Gastrocnemius medialis (tissue), 4 donors: ENCODE measurements at regions not wholly inside any gene's neighbourhood (a gene's known extent, or its start where the extent isn't known, plus 50 kb on each side); places are given as distances from the start of the nearest gene placed in this dataset.

ENCODE experiments used
- ATAC-seq, 2 donors: fragments of 150-250 bp; one replicate each; pipeline ENCODE4 v1.9.1; 2016
- DNase-seq, 2 donors: peaks; one replicate each; pipeline ENCODE4 v3.0.0-alpha.2; 2019
- H3K27ac ChIP-seq, 4 donors: fragments of 200-600 bp; sonication (generic); 1 replicate in 1 of 4; 2 replicates in 3 of 4; pipeline ENCODE4 v1.5.1; 2016 to 2018; ENCODE audit warnings: mild to moderate bottlenecking in 2 of 4, moderate library complexity in 1 of 4
- H3K27me3 ChIP-seq, 3 donors: fragments of 200-600 bp; sonication (generic) in 2 of 3; 1 replicate in 1 of 3; 2 replicates in 2 of 3; pipeline versions ENCODE4 v1.5.1 to v1.6.0; 2016 to 2019; ENCODE audit warnings: mild to moderate bottlenecking in 1 of 3, moderate library complexity in 1 of 3
- H3K36me3 ChIP-seq, 2 donors: fragments of 200-600 bp; sonication (generic) in 1 of 2; one replicate each; pipeline ENCODE4 v1.5.1; 2017 to 2018
- H3K4me1 ChIP-seq, 2 donors: fragments of 200-600 bp; sonication (generic) in 1 of 2; one replicate each; pipeline ENCODE4 v1.5.1; 2016 to 2017; ENCODE audit warnings: mild to moderate bottlenecking in 2 of 2
- H3K4me3 ChIP-seq, 4 donors: fragments of 200-600 bp; sonication (generic) in 3 of 4; 1 replicate in 1 of 4; 2 replicates in 3 of 4; pipeline ENCODE4 v1.5.1; 2016 to 2019; ENCODE audit warnings: mild to moderate bottlenecking in 2 of 4
- H3K9me3 ChIP-seq, 3 donors: fragments of 200-600 bp; sonication (generic) in 2 of 3; 1 replicate in 1 of 3; 2 replicates in 2 of 3; pipeline ENCODE4 v1.5.1; 2016 to 2019
- CTCF ChIP-seq, 5 experiments: fragments of 450-650 bp in 3 of 5; fragments of 200-600 bp in 2 of 5; sonication (generic) in 2 of 5; IDR thresholded peaks in 4 of 5; conservative IDR thresholded peaks in 1 of 5; 1 replicate in 4 of 5; 2 replicates in 1 of 5; pipeline ENCODE4 v1.5.1; 2016 to 2019; ENCODE audit warnings: antibody characterized with exemption in 5 of 5, mild to moderate bottlenecking in 3 of 5, moderate library complexity in 3 of 5
- POLR2A ChIP-seq, 2 donors: fragments of 450-650 bp; IDR thresholded peaks; one replicate each; pipeline ENCODE4 v1.6.1; 2017; ENCODE audit warnings: antibody characterized with exemption in 2 of 2, mild to moderate bottlenecking in 2 of 2, moderate library complexity in 2 of 2
- in situ Hi-C, 4 donors: fragments of 200-750 bp; cut with MboI; loops; one replicate each; pipeline versions ENCODE4 v1.15.0 to v1.8.0; 2017; ENCODE audit warnings: low sequenced_read_pairs in 4 of 4
- intact Hi-C: fragments of 100-400 bp; cut with DNase I; formaldehyde crosslinking; loops from one replicate; pipeline ENCODE4 v1.15.1; 2023; ENCODE audit warnings: low total_unique reads

GRCh38 chr3:24725514-24726255 is 231.0 kb upstream of the THRB start:
- no peak overlapping the region for H3K4me3 ChIP-seq
- no peak for ATAC-seq
- peaks cover 0 to 9% of the 10 kb centered on the region in 2 donors for H3K4me1 ChIP-seq
- no peak for DNase-seq
- in situ Hi-C loops (no loop called here), intact Hi-C loops (no loop called here)
- TF ChIP-seq POLR2A (IDR thresholded peaks at IDR 0.05) (no peak), CTCF (IDR thresholded peaks at IDR 0.05 in 4 of 5, conservative IDR thresholded peaks at IDR 0.05 in 1 of 5) (no peak)
- H3K27ac ChIP-seq, result no peak overlapping the region
- no peaks in the 10 kb centered on the region for H3K9me3 ChIP-seq
- H3K27me3 ChIP-seq, result no peaks in the 10 kb centered on the region
- no peaks in the 10 kb centered on the region for H3K36me3 ChIP-seq

- intact Hi-C loops (no loop called here), in situ Hi-C loops (no loop called here)
- no peaks in the 10 kb centered on the region for H3K36me3 ChIP-seq
- TF ChIP-seq POLR2A (IDR thresholded peaks at IDR 0.05), result no peak
- no peak for TF ChIP-seq CTCF (IDR thresholded peaks at IDR 0.05 in 4 of 5, conservative IDR thresholded peaks at IDR 0.05 in 1 of 5)
- no peak overlapping the region for H3K27ac ChIP-seq
- ATAC-seq (no peak), DNase-seq (no peak)
- no peaks in the 10 kb centered on the region for H3K27me3 ChIP-seq
- H3K4me3 ChIP-seq, result no peak overlapping the region
- H3K9me3 ChIP-seq, result no peaks in the 10 kb centered on the region
- H3K4me1 ChIP-seq, result peaks cover 0 to 9% of the 10 kb centered on the region in 2 donors
Observed at GRCh38 chr3:24726423-24726822, 231.8 kb upstream of the THRB start.

GRCh38 chr3:24730173-24730572 is 235.5 kb upstream of the THRB start:
- TF ChIP-seq CTCF (IDR thresholded peaks at IDR 0.05 in 4 of 5, conservative IDR thresholded peaks at IDR 0.05 in 1 of 5) (no peak), POLR2A (IDR thresholded peaks at IDR 0.05) (no peak)
- no peaks in the 10 kb centered on the region for H3K9me3 ChIP-seq
- DNase-seq (no peak), ATAC-seq (no peak)
- no peaks in the 10 kb centered on the region for H3K36me3 ChIP-seq
- H3K4me3 ChIP-seq, result no peak overlapping the region
- no peaks in the 10 kb centered on the region for H3K27me3 ChIP-seq
- in situ Hi-C loops, result no loop called here
- intact Hi-C loops, result no loop called here
- H3K4me1 ChIP-seq, result no peaks in the 10 kb centered on the region
- no peak overlapping the region for H3K27ac ChIP-seq

GRCh38 chr3:24734019-24734418 is 239.4 kb upstream of the THRB start:
- no peaks in the 10 kb centered on the region for H3K36me3 ChIP-seq
- in situ Hi-C loops, result no loop called here
- H3K4me1 ChIP-seq, result no peaks in the 10 kb centered on the region
- no peak for DNase-seq
- no peaks in the 10 kb centered on the region for H3K27me3 ChIP-seq
- ATAC-seq, result no peak
- H3K27ac ChIP-seq, result no peak overlapping the region
- H3K4me3 ChIP-seq, result no peak overlapping the region
- H3K9me3 ChIP-seq, result no peaks in the 10 kb centered on the region
- TF ChIP-seq CTCF (IDR thresholded peaks at IDR 0.05 in 4 of 5, conservative IDR thresholded peaks at IDR 0.05 in 1 of 5) (no peak), POLR2A (IDR thresholded peaks at IDR 0.05) (no peak)
- intact Hi-C loops, result no loop called here

GRCh38 chr3:24736701-24737100 is 242.1 kb upstream of the THRB start:
- TF ChIP-seq POLR2A (IDR thresholded peaks at IDR 0.05), result no peak
- TF ChIP-seq CTCF (IDR thresholded peaks at IDR 0.05 in 4 of 5, conservative IDR thresholded peaks at IDR 0.05 in 1 of 5), result no peak

More at GRCh38 chr3:24736701-24737100, 242.1 kb upstream of the THRB start:
- no peaks in the 10 kb centered on the region for H3K9me3 ChIP-seq
- H3K4me3 ChIP-seq, result no peak overlapping the region
- DNase-seq, result no peak
- in situ Hi-C loops, result no loop called here
- intact Hi-C loops, result no loop called here
- H3K27ac ChIP-seq, result no peak overlapping the region
- H3K4me1 ChIP-seq, result no peaks in the 10 kb centered on the region
- no peaks in the 10 kb centered on the region for H3K27me3 ChIP-seq
- H3K36me3 ChIP-seq, result no peaks in the 10 kb centered on the region
- ATAC-seq, result no peak
